ENCODE measurements at regions not wholly inside any gene's neighbourhood (a gene's known extent, or its start where the extent isn't known, plus 50 kb on each side); places are given as distances from the start of the nearest gene placed in this dataset.
"Not testable (repeated sequence)": the region's sequence is repeated elsewhere in the genome, so short reads cannot be mapped to it uniquely, and the experiment has no call there.

GRCh38 chr1:190808035-190808434 lies 330.4 kb upstream of the BRINP3 start:
- H3K36me3 ChIP-seq: no peaks in the 10 kb centered on the region
- H3K27me3 ChIP-seq (ENCODE audit: low read depth): no peaks in the 10 kb centered on the region
- no peak overlapping the region for H3K4me3 ChIP-seq
- peaks cover 4% of the 10 kb centered on the region for H3K9me3 ChIP-seq (replicated peaks)
- intact Hi-C loops (cut with micrococcal nuclease): no loop called here
- H3K4me1 ChIP-seq: no peaks in the 10 kb centered on the region
- TF ChIP-seq CTCF (IDR thresholded peaks at IDR 0.05; ENCODE audit: borderline replicate concordance): no peak
- DNase-seq: no peak
- no peak overlapping the region for H3K27ac ChIP-seq (replicated peaks)

- intact Hi-C loops (cut with micrococcal nuclease): no loop called here
- Histone ChIP-seq H3K27me3 (ENCODE audit: low read depth) (no peaks in the 10 kb centered on the region), H3K4me3 (no peak overlapping the region), H3K27ac (replicated peaks) (no peak overlapping the region), H3K36me3 (no peaks in the 10 kb centered on the region), H3K9me3 (replicated peaks) (peaks cover 4% of the 10 kb centered on the region), H3K4me1 (no peaks in the 10 kb centered on the region)
- no peak for DNase-seq
- TF ChIP-seq CTCF (IDR thresholded peaks at IDR 0.05; ENCODE audit: borderline replicate concordance): no peak
These were observed 331.6 kb upstream of the BRINP3 start for GRCh38 chr1:190809312-190809711.

- H3K27me3 ChIP-seq (ENCODE audit: low read depth): no peaks in the 10 kb centered on the region
- no peaks in the 10 kb centered on the region for H3K4me1 ChIP-seq
- H3K27ac ChIP-seq (replicated peaks): no peak overlapping the region
- intact Hi-C loops (cut with micrococcal nuclease): no loop called here
- TF ChIP-seq CTCF (IDR thresholded peaks at IDR 0.05; ENCODE audit: borderline replicate concordance): no peak
- H3K9me3 ChIP-seq (replicated peaks): peaks cover 19% of the 10 kb centered on the region
- H3K4me3 ChIP-seq: no peak overlapping the region
- DNase-seq: no peak
- no peaks in the 10 kb centered on the region for H3K36me3 ChIP-seq
These were observed 335.3 kb upstream of the BRINP3 start for GRCh38 chr1:190812996-190813395.

- Histone ChIP-seq H3K4me3 (no peak overlapping the region), H3K9me3 (replicated peaks) (peaks cover 16% of the 10 kb centered on the region), H3K4me1 (no peaks in the 10 kb centered on the region), H3K27ac (replicated peaks) (no peak overlapping the region), H3K27me3 (ENCODE audit: low read depth) (no peaks in the 10 kb centered on the region), H3K36me3 (no peaks in the 10 kb centered on the region)
- intact Hi-C loops (cut with micrococcal nuclease): no loop called here
- no peak for DNase-seq
- TF ChIP-seq CTCF (IDR thresholded peaks at IDR 0.05; ENCODE audit: borderline replicate concordance): no peak
These were observed 354.8 kb upstream of the BRINP3 start for GRCh38 chr1:190832511-190832910.

GRCh38 chr1:190835658-190836057 lies 358.0 kb upstream of the BRINP3 start:
- H3K4me3 ChIP-seq: no peak overlapping the region
- intact Hi-C loops (cut with micrococcal nuclease): no loop called here
- no peaks in the 10 kb centered on the region for H3K4me1 ChIP-seq
- no peaks in the 10 kb centered on the region for H3K27me3 ChIP-seq (ENCODE audit: low read depth)
- peaks cover 8% of the 10 kb centered on the region for H3K9me3 ChIP-seq (replicated peaks)
- DNase-seq: no peak
- H3K27ac ChIP-seq (replicated peaks): no peak overlapping the region
- H3K36me3 ChIP-seq: no peaks in the 10 kb centered on the region
- TF ChIP-seq CTCF (IDR thresholded peaks at IDR 0.05; ENCODE audit: borderline replicate concordance): no peak

GRCh38 chr1:190837200-190837599 lies 359.5 kb upstream of the BRINP3 start:
- H3K27me3 ChIP-seq (ENCODE audit: low read depth); H3K4me3 ChIP-seq; H3K36me3 ChIP-seq; intact Hi-C loops (cut with micrococcal nuclease); H3K4me1 ChIP-seq; H3K27ac ChIP-seq (replicated peaks); DNase-seq: not testable (repeated sequence)
- peaks cover 11% of the 10 kb centered on the region for H3K9me3 ChIP-seq (replicated peaks)

Data from left ventricle myocardium inferior (tissue), 1 donor.